Activated CD8-positive, alpha-beta T cell treated with anti-CD3 and anti-CD28 coated beads for 36 hours (primary cell): ENCODE measurements at regions not wholly inside any gene's neighbourhood (a gene's known extent, or its start where the extent isn't known, plus 50 kb on each side); places are given as distances from the start of the nearest gene placed in this dataset.

ENCODE experiments used
- ATAC-seq: fragments of 200-7000 bp; cut with Tn5 transposase; one replicate; pipeline ENCODE4 v1.10.0; 2021; ENCODE audit warnings: mild to moderate bottlenecking, moderate library complexity
- CTCF ChIA-PET: fragments of 350-600 bp; sonication (Branson Sonifier 250); formaldehyde crosslinking; loops from one replicate; lab custom pipeline; 2021; ENCODE audit warnings: antibody characterized with exemption; lab: Charles Lee
- POLR2A ChIA-PET: fragments of 350-600 bp; sonication (Branson Sonifier 250); formaldehyde crosslinking; loops from one replicate; lab custom pipeline; 2021; ENCODE audit warnings: antibody characterized with exemption; lab: Charles Lee
- DNase-seq: peaks from one replicate; pipeline ENCODE4 v3.0.0-alpha.2; 2020
- H3K27ac Mint-ChIP-seq: one replicate; pipeline ENCODE4 v1.8.0; 2021; ENCODE audit warnings: mild to moderate bottlenecking, mixed read lengths
- H3K27me3 Mint-ChIP-seq: one replicate; pipeline ENCODE4 v1.8.0; 2021; ENCODE audit warnings: mixed read lengths
- H3K36me3 Mint-ChIP-seq: one replicate; pipeline ENCODE4 v1.8.0; 2021; ENCODE audit warnings: low read depth, mixed read lengths
- H3K4me1 Mint-ChIP-seq: one replicate; pipeline ENCODE4 v1.8.0; 2021; ENCODE audit warnings: low read depth, mixed read lengths
- H3K4me3 Mint-ChIP-seq: one replicate; pipeline ENCODE4 v1.8.0; 2021; ENCODE audit warnings: mild to moderate bottlenecking, moderate library complexity, mixed read lengths
- H3K9me3 Mint-ChIP-seq: one replicate; pipeline ENCODE4 v1.8.0; 2021; ENCODE audit warnings: mixed read lengths
- CTCF ChIP-seq: fragments of 200-600 bp; IDR thresholded peaks from one replicate; pipeline ENCODE4 v1.8.0; 2022; ENCODE audit warnings: antibody characterized with exemption, mild to moderate bottlenecking
- intact Hi-C: fragments of 100-400 bp; cut with micrococcal nuclease; formaldehyde crosslinking; loops from one replicate; pipeline ENCODE4 v1.10.0; 2022

- ATAC-seq (no peak), DNase-seq (no peak)
- POLR2A ChIA-PET, result no interaction called here
- CTCF ChIA-PET, result no interaction called here
- TF ChIP-seq CTCF, result no peak
- no peaks in the 10 kb centered on the region for H3K4me1 Mint-ChIP-seq
- intact Hi-C loops, result no loop called here
- no peaks in the 10 kb centered on the region for H3K36me3 Mint-ChIP-seq
- no peak overlapping the region for H3K27ac Mint-ChIP-seq
- no peak overlapping the region for H3K4me3 Mint-ChIP-seq
- peaks cover 14% of the 10 kb centered on the region for H3K27me3 Mint-ChIP-seq
- no peaks in the 10 kb centered on the region for H3K9me3 Mint-ChIP-seq
Observed at GRCh38 chr5:115684513-115685037, 58.7 kb upstream of the TMED7 start.

GRCh38 chr5:115683081-115683480 is 57.2 kb upstream of the TMED7 start:
- no peak for ATAC-seq
- Mint-ChIP-seq H3K36me3 (no peaks in the 10 kb centered on the region), H3K27ac (no peak overlapping the region), H3K4me3 (no peak overlapping the region), H3K4me1 (no peaks in the 10 kb centered on the region), H3K27me3 (peaks cover 7% of the 10 kb centered on the region), H3K9me3 (no peaks in the 10 kb centered on the region)
- ChIA-PET POLR2A (no interaction called here), CTCF (interaction anchor here (0.6 kb wide), 1 partner anchor 456 kb away, joined by 3 read pairs; no protein-coding TSS in a partner anchor)
- TF ChIP-seq CTCF, result no peak
- DNase-seq, result no peak
- intact Hi-C loops, result no loop called here
